Osteoblast (primary cell): ENCODE measurements at regions not wholly inside any gene's neighbourhood (a gene's known extent, or its start where the extent isn't known, plus 50 kb on each side); places are given as distances from the start of the nearest gene placed in this dataset.
A peak's percentile ranks its signal among the peaks of the same experiment; 100 is the strongest.

Experiments
- DNase-seq: peaks from one replicate; pipeline ENCODE4 v3.0.0; 2011; ENCODE audit warnings: low spot score, mixed read lengths; ENCODE audit not compliant: insufficient read length; ENCODE audit errors: missing footprints
- H2AFZ ChIP-seq: 2 replicates; pipeline ENCODE4 v1.6.0; 2011; ENCODE audit warnings: mild to moderate bottlenecking, low read length
- H3K27ac ChIP-seq: 2 replicates; pipeline ENCODE4 v1.5.1; 2011; ENCODE audit warnings: mild to moderate bottlenecking, low read depth, low read length, moderate library complexity
- H3K27me3 ChIP-seq: 2 replicates; pipeline ENCODE4 v1.6.0; 2012; ENCODE audit warnings: mild to moderate bottlenecking, control low read depth, inconsistent platforms, low read length, moderate library complexity; ENCODE audit not compliant: insufficient read depth
- H3K36me3 ChIP-seq: 2 replicates; pipeline ENCODE4 v1.5.1; 2011; ENCODE audit warnings: mild to moderate bottlenecking, low read length, control low read depth, moderate library complexity; ENCODE audit not compliant: insufficient read depth
- H3K4me1 ChIP-seq: 2 replicates; pipeline ENCODE4 v1.5.1; 2011; ENCODE audit warnings: mild to moderate bottlenecking, low read length, control low read depth, moderate library complexity; ENCODE audit not compliant: insufficient read depth
- H3K4me2 ChIP-seq: 2 replicates; pipeline ENCODE4 v1.6.0; 2011; ENCODE audit warnings: mild to moderate bottlenecking, low read length; ENCODE audit not compliant: insufficient read depth
- H3K4me3 ChIP-seq: fragments of 200-600 bp; sonication (generic); 3 replicates; pipeline ENCODE4 v1.5.1; 2012; ENCODE audit warnings: mild to moderate bottlenecking, low read length, inconsistent platforms; ENCODE audit not compliant: insufficient read depth
- H3K79me2 ChIP-seq: 2 replicates; pipeline ENCODE4 v1.6.0; 2012; ENCODE audit warnings: mild to moderate bottlenecking, low read length, control low read depth, inconsistent platforms; ENCODE audit not compliant: insufficient read depth
- H3K9me3 ChIP-seq: 2 replicates; pipeline ENCODE4 v1.5.1; 2011; ENCODE audit warnings: low read depth, low read length, control low read depth
- H4K20me1 ChIP-seq: 2 replicates; pipeline ENCODE4 v1.6.0; 2012; ENCODE audit warnings: mild to moderate bottlenecking, low read length, control low read depth; ENCODE audit not compliant: insufficient read depth
- CTCF ChIP-seq: IDR thresholded peaks from 2 replicates; pipeline ENCODE4 v1.5.1; 2011; ENCODE audit warnings: mild to moderate bottlenecking, low read depth, low read length, moderate library complexity; ENCODE audit errors: extremely low read depth

DNA sequence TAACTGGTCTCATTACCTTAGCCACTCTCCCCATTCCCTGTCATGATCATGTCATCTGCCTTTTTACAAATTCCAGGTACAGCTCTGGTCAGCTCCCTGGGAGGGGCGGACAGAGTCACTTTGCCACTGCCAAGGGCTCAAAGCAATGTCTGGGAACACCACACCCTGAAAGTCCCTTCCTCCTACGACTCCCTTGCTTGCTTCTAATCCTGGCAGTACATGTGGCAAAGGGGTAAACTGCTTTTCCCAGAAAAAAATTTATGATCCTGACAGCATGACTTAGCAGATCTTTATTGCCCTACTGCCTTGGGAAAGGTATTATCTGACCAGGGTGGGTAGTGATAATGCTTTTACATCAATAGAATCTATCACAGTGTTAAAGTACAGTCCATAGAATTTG is 376.0 kb upstream of the PDE3A start:
- H3K36me3 ChIP-seq = no peaks in the 10 kb centered on the region
- TF ChIP-seq CTCF = no peak
- H3K27me3 ChIP-seq = no peaks in the 10 kb centered on the region
- peaks cover 17% of the 10 kb centered on the region for H3K4me1 ChIP-seq
- no peaks in the 10 kb centered on the region for H4K20me1 ChIP-seq
- no peaks in the 10 kb centered on the region for H3K9me3 ChIP-seq
- no peak overlapping the region for H3K27ac ChIP-seq
- H2AFZ ChIP-seq = peak overlapping the region; percentile 35
- H3K79me2 ChIP-seq = no peaks in the 10 kb centered on the region
- no peak overlapping the region for H3K4me3 ChIP-seq
- no peak overlapping the region for H3K4me2 ChIP-seq
- DNase-seq = no peak

GRCh38 chr12:19994968-19995367 is 373.4 kb upstream of the PDE3A start:
- Histone ChIP-seq H3K36me3 (no peaks in the 10 kb centered on the region), H3K4me1 (peaks cover 18% of the 10 kb centered on the region), H4K20me1 (no peaks in the 10 kb centered on the region), H3K4me2 (no peak overlapping the region), H2AFZ (no peak overlapping the region), H3K79me2 (no peaks in the 10 kb centered on the region), H3K27ac (no peak overlapping the region), H3K27me3 (no peaks in the 10 kb centered on the region), H3K4me3 (no peak overlapping the region), H3K9me3 (no peaks in the 10 kb centered on the region)
- peak; percentile 35 for TF ChIP-seq CTCF
- DNase-seq = no peak

DNA sequence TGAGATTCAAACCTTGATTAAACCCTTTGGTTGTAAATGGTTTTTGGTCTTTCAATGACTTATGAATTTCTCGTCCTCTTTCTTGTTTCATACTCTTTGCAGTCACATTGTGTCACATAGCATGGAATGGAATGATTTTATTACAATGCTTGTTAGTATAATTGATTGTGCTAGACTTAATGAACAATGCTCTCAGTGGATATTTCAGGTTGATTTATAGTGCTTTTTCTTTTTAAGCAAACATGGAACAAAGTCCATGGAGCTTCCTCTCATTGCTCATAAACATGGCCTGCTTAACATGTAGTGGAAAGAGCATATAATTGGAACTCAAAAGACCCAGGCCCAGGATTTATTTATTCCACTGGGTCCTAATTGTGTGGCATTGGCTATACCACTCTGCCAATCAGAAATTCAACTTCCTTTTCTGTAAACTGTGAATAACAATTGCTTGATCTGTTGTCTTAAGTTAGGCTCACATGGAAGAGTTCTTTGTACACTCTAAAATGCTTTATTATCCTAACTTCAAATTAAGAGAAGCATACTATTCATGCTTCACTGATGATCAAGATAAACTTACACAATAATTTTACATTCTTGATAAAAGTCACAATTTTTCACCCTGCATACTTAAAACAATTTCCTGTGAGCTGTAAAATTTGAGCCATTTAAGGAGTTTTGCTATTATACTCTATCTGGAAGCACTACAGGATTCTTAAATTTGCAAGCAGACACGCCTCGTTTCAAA is 370.5 kb upstream of the PDE3A start:
- DNase-seq = no peak
- H3K36me3 ChIP-seq = no peaks in the 10 kb centered on the region
- H3K79me2 ChIP-seq = no peaks in the 10 kb centered on the region
- no peaks in the 10 kb centered on the region for H3K27me3 ChIP-seq
- H3K4me2 ChIP-seq = no peak overlapping the region
- no peak overlapping the region for H3K4me3 ChIP-seq
- no peaks in the 10 kb centered on the region for H3K9me3 ChIP-seq
- no peak overlapping the region for H3K27ac ChIP-seq
- H3K4me1 ChIP-seq = peaks cover 18% of the 10 kb centered on the region
- no peaks in the 10 kb centered on the region for H4K20me1 ChIP-seq
- no peak for TF ChIP-seq CTCF
- H2AFZ ChIP-seq = no peak overlapping the region

GRCh38 chr12:19998411-19998810 is 369.9 kb upstream of the PDE3A start:
- TF ChIP-seq CTCF = no peak
- no peak overlapping the region for H2AFZ ChIP-seq
- no peaks in the 10 kb centered on the region for H3K79me2 ChIP-seq
- no peak for DNase-seq
- H3K4me2 ChIP-seq = no peak overlapping the region
- H3K27me3 ChIP-seq = no peaks in the 10 kb centered on the region
- H3K9me3 ChIP-seq = no peaks in the 10 kb centered on the region
- H4K20me1 ChIP-seq = no peaks in the 10 kb centered on the region
- H3K4me3 ChIP-seq = no peak overlapping the region
- no peak overlapping the region for H3K27ac ChIP-seq
- H3K36me3 ChIP-seq = no peaks in the 10 kb centered on the region
- H3K4me1 ChIP-seq = peaks cover 18% of the 10 kb centered on the region
